Dermis blood vessel endothelial cell (primary cell): ENCODE measurements at regions not wholly inside any gene's neighbourhood (a gene's known extent, or its start where the extent isn't known, plus 50 kb on each side); places are given as distances from the start of the nearest gene placed in this dataset.

ENCODE experiments used
- DNase-seq: peaks from one replicate; pipeline ENCODE4 v3.0.0; 2010

- DNase-seq, result no peak
These were observed 94.3 kb downstream of the IRX2 start for GRCh38 chr5:2657151-2657550.

- no peak for DNase-seq
These were observed 95.3 kb downstream of the IRX2 start for GRCh38 chr5:2656206-2656605.

DNA sequence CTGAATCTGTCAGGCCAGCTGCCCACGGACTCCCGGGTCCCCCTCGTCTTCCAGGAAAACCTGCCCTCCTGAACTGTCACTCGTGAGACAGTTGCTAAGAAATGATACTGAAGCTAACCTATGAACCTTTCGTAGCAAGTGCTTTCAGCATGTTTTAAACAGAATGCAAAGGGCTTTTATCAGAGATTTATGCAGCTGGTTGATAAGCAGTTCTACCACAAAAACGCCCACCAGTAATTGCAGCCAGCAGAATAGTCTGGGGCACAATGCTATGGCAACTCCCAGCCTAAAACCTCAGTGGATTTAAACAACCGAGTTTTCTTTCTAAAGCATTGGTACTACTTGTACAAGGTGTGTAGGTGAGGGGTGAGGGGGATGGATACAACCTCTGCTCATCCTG, 97.5 kb downstream of the IRX2 start:
- no peak for DNase-seq

DNA sequence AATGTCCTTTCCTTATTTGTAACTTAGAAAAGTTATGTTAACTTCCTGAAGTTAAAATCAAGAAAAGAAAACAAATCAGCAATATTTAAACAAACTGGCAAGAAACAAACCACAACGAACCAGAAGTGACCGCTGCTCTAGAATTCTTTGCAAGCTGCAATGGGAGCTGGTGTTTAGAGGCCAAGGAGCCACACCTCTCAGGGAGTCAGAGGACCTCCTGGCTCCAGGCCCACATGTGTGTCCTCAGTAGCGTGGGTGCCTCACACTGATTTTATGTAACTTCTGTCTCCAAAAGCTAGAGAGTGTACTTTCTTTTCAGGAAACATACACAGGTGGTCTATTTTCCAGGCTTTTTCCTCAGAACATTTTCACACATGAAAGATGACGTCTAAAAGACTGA, 100.4 kb downstream of the IRX2 start:
- no peak for DNase-seq

GRCh38 chr5:2642684-2643345, 108.7 kb downstream of the IRX2 start:
- DNase-seq, result no peak

- DNase-seq, result no peak
These were observed 110.8 kb downstream of the IRX2 start for GRCh38 chr5:2640717-2641116.

DNA sequence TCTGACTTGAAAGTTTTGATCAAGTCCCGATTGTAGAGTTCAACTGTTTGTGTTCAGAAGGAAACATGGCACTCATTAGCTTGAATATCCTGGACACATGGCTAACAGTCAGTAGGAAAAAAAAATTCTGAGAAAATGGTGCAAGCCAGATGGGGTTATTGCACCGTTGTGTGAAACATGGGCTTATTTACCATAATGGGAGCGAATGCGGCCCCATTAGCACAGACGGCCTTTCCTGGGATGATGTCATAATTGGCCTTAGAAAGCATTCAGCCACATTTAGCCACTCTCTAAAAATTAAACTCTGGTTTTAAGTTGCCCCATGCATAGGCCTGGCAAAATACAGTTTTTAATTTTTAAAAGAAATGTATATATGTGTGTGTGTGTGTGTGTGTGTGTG, 112.1 kb downstream of the IRX2 start:
- DNase-seq, result no peak

GRCh38 chr5:2634399-2635176, 116.9 kb downstream of the IRX2 start:
- no peak for DNase-seq

DNA sequence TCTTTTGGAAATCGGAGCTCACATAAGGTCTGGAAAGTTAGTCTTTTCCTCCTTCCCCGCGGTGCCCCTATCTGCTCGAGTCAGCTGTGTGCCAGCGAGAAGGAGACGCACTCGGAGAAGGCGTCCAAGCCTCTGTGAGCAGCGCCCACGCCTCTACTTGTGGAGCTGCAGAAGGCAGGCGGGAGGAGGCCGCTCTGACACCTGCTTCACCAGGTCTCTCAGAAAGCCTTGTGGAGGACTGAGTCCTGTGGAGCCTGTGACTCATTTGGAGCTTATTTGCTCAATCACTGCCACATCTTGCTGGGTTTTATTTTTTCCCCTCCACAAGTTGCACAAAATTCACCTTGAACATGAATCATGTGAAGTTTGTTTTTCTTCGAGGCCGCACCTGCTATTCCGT, 117.5 kb downstream of the IRX2 start:
- DNase-seq, result no peak

DNA sequence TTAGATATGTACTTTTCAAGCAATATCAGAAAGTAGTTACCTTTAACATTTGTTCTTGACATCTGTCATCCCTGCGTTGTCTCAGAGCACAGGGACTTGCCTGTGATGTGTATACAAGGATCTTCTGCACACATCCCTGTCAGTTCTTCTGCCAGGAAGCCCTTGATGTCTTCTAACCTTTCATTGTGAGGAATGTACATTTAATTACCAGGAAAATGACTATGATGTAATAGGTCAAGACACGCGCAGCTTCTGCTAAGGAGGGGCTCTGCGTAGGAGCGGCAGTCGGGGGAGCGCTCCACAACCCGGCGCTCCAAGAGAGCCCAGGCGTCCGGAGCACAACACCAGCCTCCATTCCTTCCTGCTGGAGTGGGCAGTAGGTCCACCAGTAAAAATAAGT, 119.7 kb downstream of the IRX2 start:
- DNase-seq, result no peak

DNA sequence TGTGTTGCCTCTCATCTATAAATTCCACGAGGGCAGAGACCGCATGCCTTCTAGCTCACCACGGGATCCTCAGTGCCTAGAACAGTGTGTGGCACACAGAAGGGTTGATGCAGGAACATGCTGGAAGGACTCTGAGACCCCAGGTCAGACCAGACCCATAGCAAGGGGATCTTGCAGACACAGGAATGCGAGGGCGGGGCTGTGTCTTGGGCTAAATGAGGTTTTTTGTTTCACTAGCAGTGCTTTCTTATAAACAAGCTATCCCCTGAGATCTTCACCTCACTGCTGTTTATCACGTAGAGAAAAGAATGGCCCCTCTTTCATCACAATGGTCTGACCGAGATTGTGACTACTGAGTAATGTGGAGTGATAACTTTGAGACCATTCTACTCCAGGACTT, 122.4 kb downstream of the IRX2 start:
- no peak for DNase-seq

GRCh38 chr5:2627867-2628266, 123.6 kb downstream of the IRX2 start:
- DNase-seq, result no peak

GRCh38 chr5:2626572-2626971, 124.9 kb downstream of the IRX2 start:
- no peak for DNase-seq

GRCh38 chr5:2622866-2623265, 128.6 kb downstream of the IRX2 start:
- no peak for DNase-seq

- no peak for DNase-seq
These were observed 129.8 kb downstream of the IRX2 start for GRCh38 chr5:2621631-2622030.

- DNase-seq, result no peak
These were observed 132.3 kb downstream of the IRX2 start for GRCh38 chr5:2619216-2619615.

DNA sequence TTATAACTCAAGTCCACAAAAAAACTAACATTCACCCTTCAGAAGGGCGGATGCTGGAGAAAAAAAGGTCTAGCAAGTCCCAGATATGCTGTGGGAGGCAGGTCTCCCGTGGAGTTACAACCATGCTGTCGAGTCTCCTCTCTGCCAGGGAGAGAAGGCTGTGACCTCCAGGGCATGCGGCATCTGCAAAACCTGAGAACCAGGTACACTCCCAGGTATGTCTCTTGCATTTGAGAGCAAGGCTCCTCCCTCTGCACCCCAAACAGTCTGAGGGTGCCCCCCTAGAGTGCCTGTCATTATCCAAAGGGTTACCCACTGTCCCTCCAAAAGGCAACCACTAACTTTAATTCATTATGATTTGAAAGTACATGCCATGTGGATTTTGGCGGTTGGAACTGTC, 134.0 kb downstream of the IRX2 start:
- no peak for DNase-seq

GRCh38 chr5:2615917-2616316, 135.6 kb downstream of the IRX2 start:
- no peak for DNase-seq

DNA sequence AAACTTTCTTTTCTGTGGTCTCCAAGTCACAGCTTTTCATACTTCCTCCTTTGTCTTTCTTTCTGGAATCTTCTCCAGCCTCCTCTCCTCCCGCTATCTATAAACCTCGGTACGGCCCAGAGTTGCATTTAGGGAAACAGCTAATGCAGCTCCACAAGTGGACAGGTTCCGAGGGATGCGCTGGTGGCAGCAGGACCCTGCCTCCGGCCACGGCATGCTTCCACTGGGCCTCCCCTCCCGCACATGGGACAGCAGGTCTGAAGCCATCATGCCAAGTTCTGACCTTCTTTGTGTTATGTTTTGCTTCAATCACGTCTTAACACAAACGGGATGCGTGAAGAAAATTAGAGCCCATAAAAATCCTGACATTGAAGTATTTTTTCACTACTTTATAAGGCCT, 136.9 kb downstream of the IRX2 start:
- no peak for DNase-seq

- DNase-seq, result no peak
These were observed 139.8 kb downstream of the IRX2 start for GRCh38 chr5:2611659-2612058.

- DNase-seq, result no peak
These were observed 140.5 kb downstream of the IRX2 start for GRCh38 chr5:2610986-2611385.

GRCh38 chr5:2608391-2608790, 143.1 kb downstream of the IRX2 start:
- no peak for DNase-seq

DNA sequence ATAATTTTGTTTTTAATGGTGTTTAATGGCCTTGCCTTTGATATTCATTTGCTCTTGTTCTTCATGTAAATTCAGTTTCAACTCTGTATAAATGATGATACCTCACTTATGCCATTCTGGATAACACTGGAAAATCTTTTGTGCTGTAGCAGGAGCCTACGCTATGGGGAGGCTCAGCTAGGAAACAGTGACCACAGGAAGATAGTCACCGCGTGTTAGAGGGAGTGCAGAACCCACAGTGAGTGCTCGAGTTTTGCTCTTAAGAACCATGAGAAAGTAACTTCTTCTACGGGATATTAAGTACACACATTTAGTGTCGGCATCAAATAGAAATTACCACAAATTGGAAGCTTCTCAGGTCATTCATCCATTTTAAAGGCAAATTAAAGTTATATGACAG, 143.9 kb downstream of the IRX2 start:
- no peak for DNase-seq

DNA sequence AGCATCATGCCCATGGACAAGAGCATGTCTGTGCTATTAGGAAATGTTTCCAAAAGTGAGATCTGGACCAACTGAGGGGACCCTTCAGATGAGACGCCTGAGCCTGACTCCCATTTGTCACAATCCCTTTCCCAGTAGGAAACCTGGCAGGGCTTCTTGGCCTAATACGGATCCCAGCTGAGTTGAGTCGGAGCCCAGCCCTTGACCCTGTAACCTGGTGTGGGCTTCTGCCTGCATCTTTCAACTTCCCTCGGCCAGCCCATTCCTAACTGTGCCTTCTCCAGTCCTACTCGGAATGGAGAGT, 148.3 kb downstream of the IRX2 start:
- no peak for DNase-seq
